GM12878 (cell line): ENCODE measurements at regions not wholly inside any gene's neighbourhood (a gene's known extent, or its start where the extent isn't known, plus 50 kb on each side); places are given as distances from the start of the nearest gene placed in this dataset.

ENCODE experiments used
- ATAC-seq: fragments of 200-7000 bp; cut with Tn5 transposase; 3 replicates; pipeline ENCODE4 v1.9.1; 2020; ENCODE audit warnings: mild to moderate bottlenecking, moderate library complexity
- BruUV-seq: library from RNA; stranded (reverse); fragments of 400-500 nt; replicated peaks from 2 replicates; lab custom pipeline; 2021; lab: Mats Ljungman, UMichigan
- CTCF ChIA-PET: fragments of 300-600 bp; sonication (Branson Sonifier 250); formaldehyde crosslinking; extraction: SDS; loops from one replicate; lab custom pipeline; 2021; ENCODE audit warnings: inconsistent platforms; lab: Yijun Ruan, JAX
- POLR2A ChIA-PET: fragments of 350-600 bp; formaldehyde crosslinking; extraction: SDS; loops from one replicate; lab custom pipeline; 2021; ENCODE audit warnings: inconsistent platforms; lab: Charles Lee
- RAD21 ChIA-PET: fragments of 300-600 bp; sonication (Branson Sonifier 250); formaldehyde crosslinking; loops from one replicate; lab custom pipeline; 2023; ENCODE audit warnings: antibody characterized with exemption; ENCODE audit not compliant: unreplicated experiment; lab: Charles Lee
- SMC1A ChIA-PET: fragments of 300-600 bp; sonication (Branson Sonifier 250); formaldehyde crosslinking; loops from one replicate; lab custom pipeline; 2023; ENCODE audit not compliant: unreplicated experiment, uncharacterized antibody; lab: Charles Lee
- DNase-seq: peaks from one replicate; pipeline ENCODE4 v3.0.0-alpha.2; 2011; ENCODE audit warnings: low read depth, low spot score
- FAIRE-seq: peaks from 3 replicates; lab custom pipeline; 2011; peaks lifted over from hg19 to GRCh38; lab: Jason Lieb, UNC
- H2AFZ ChIP-seq: 2 replicates; pipeline ENCODE4 v1.6.0; 2011; ENCODE audit warnings: low read depth, low read length, control low read depth; ENCODE audit not compliant: control insufficient read depth
- H3K27ac ChIP-seq: 2 replicates; pipeline ENCODE4 v1.5.1; 2011; ENCODE audit warnings: control low read depth; ENCODE audit not compliant: control insufficient read depth, insufficient read depth
- H3K27me3 ChIP-seq, 2 experiments: replicated peaks in 1 of 2; 2 replicates each; pipeline versions ENCODE4 v1.6.0 to v1.6.1; 2011; ENCODE audit warnings: low read length in 1 of 2; ENCODE audit not compliant: control insufficient read depth in 2 of 2, insufficient read depth in 2 of 2
- H3K36me3 ChIP-seq, 2 experiments: 2 replicates each; pipeline ENCODE4 v1.5.1; 2011; ENCODE audit warnings: low read length in 1 of 2; ENCODE audit not compliant: control insufficient read depth in 2 of 2, insufficient read depth in 2 of 2
- H3K4me1 ChIP-seq: 2 replicates; pipeline ENCODE4 v1.6.1; 2011; ENCODE audit warnings: mild to moderate bottlenecking, low read length, moderate library complexity, mixed read lengths; ENCODE audit not compliant: control insufficient read depth, insufficient read depth
- H3K4me2 ChIP-seq: 2 replicates; pipeline ENCODE4 v1.6.0; 2011; ENCODE audit warnings: control low read depth; ENCODE audit not compliant: control insufficient read depth, insufficient read depth
- H3K4me3 ChIP-seq: fragments of 200-600 bp; sonication (generic); 2 replicates; pipeline ENCODE4 v1.5.1; 2016
- H3K79me2 ChIP-seq: 2 replicates; pipeline ENCODE4 v1.6.0; 2011; ENCODE audit warnings: low read length; ENCODE audit not compliant: control insufficient read depth, insufficient read depth
- H3K9ac ChIP-seq: 2 replicates; pipeline ENCODE4 v1.8.0; 2011; ENCODE audit warnings: low read length, control low read depth, mixed read lengths; ENCODE audit not compliant: control insufficient read depth, insufficient read depth
- H3K9me3 ChIP-seq: replicated peaks from 3 replicates; pipeline ENCODE4 v1.5.1; 2011; ENCODE audit warnings: mild to moderate bottlenecking, low read length; ENCODE audit not compliant: control insufficient read depth, insufficient read depth
- H4K20me1 ChIP-seq: 2 replicates; pipeline ENCODE4 v1.6.0; 2011; ENCODE audit not compliant: control insufficient read depth, insufficient read depth
- BHLHE40 ChIP-seq, 2 experiments: fragments of 450-650 bp in 1 of 2; IDR thresholded peaks; 2 replicates each; pipeline ENCODE4 v1.6.1; 2011 to 2017; ENCODE audit warnings: low read depth in 2 of 2, borderline replicate concordance in 1 of 2, improper control_type of control experiment in 1 of 2, low read length in 1 of 2, mild to moderate bottlenecking in 1 of 2
- CBFB ChIP-seq: IDR thresholded peaks from 2 replicates; pipeline ENCODE4 v1.6.1; 2016; ENCODE audit warnings: antibody characterized with exemption, low read depth
- CTCF ChIP-seq, 3 experiments: IDR thresholded peaks in 2 of 3; conservative IDR thresholded peaks in 1 of 3; 2 replicates each; pipeline ENCODE4 v1.5.1; 2011; ENCODE audit warnings: low read depth in 3 of 3, low read length in 3 of 3, mild to moderate bottlenecking in 3 of 3, control low read depth in 2 of 3, moderate library complexity in 2 of 3, inconsistent platforms in 1 of 3, mixed read lengths in 1 of 3; ENCODE audit not compliant: control insufficient read depth in 2 of 3, insufficient read depth in 1 of 3; ENCODE audit errors: extremely low read depth in 1 of 3
- EP300 ChIP-seq, 2 experiments: fragments of 150-350 bp in 1 of 2; IDR thresholded peaks; 2 replicates each; pipeline ENCODE4 v1.6.1; 2011 to 2012; ENCODE audit warnings: low read depth in 2 of 2, low read length in 2 of 2, borderline replicate concordance in 1 of 2, improper control_type of control experiment in 1 of 2, inconsistent platforms in 1 of 2; ENCODE audit not compliant: control insufficient read depth in 1 of 2
- ETV6 ChIP-seq, 2 experiments: fragments of 450-650 bp in 1 of 2; IDR thresholded peaks in 1 of 2; conservative IDR thresholded peaks in 1 of 2; 2 replicates each; pipeline ENCODE4 v1.6.1; 2014; ENCODE audit warnings: antibody characterized with exemption in 1 of 2, borderline replicate concordance in 1 of 2, low read depth in 1 of 2, mild to moderate bottlenecking in 1 of 2, moderate library complexity in 1 of 2
- NR2C2 ChIP-seq: IDR thresholded peaks from 2 replicates; pipeline ENCODE4 v1.6.1; 2011; ENCODE audit warnings: borderline replicate concordance, low read depth; ENCODE audit not compliant: control insufficient read depth, insufficient read length
- RCOR1 ChIP-seq: conservative IDR thresholded peaks from 2 replicates; pipeline ENCODE4 v1.6.1; 2012; ENCODE audit warnings: low read depth, low read length, improper control_type of control experiment
- USF2 ChIP-seq: IDR thresholded peaks from 2 replicates; pipeline ENCODE4 v1.6.1; 2011; ENCODE audit warnings: low read depth, low read length, improper control_type of control experiment, borderline replicate concordance
- ZBED1 ChIP-seq: IDR thresholded peaks from 2 replicates; pipeline ENCODE4 v1.6.1; 2016; ENCODE audit warnings: borderline replicate concordance
- ZSCAN29 ChIP-seq: fragments of 450-650 bp; IDR thresholded peaks from 2 replicates; pipeline ENCODE4 v1.6.1; 2017; ENCODE audit warnings: mild to moderate bottlenecking, moderate library complexity
- WGBS: methylation state at CpG from one replicate; pipeline ENCODE4 v1.1.6; 2016; ENCODE audit warnings: low lambda C conversion rate; ENCODE audit not compliant: insufficient replicate concordance, insufficient coverage; ENCODE audit errors: missing lambda C conversion rate; 5-methylcytosine and 5-hydroxymethylcytosine counted together
- in situ Hi-C: fragments of 300-500 bp; cut with MboI; formaldehyde crosslinking; loops from 9 replicates; pipeline ENCODE4 v1.14.3; 2018; ENCODE audit warnings: mixed read lengths
- intact Hi-C: fragments of 100-400 bp; cut with micrococcal nuclease; formaldehyde crosslinking; loops from one replicate; pipeline ENCODE4 v1.14.2; 2022; ENCODE audit not compliant: unreplicated experiment

- TF ChIP-seq CTCF (IDR thresholded peaks at IDR 0.05 in 2 of 3, conservative IDR thresholded peaks at IDR 0.05 in 1 of 3; ENCODE audit: control insufficient read depth in 2 of 3, extremely low read depth in 1 of 3, insufficient read depth in 1 of 3, low read depth in 3 of 3, low read length in 3 of 3) (no peak), ZSCAN29 (no peak), ZBED1 (no peak), USF2 (no peak), EP300 (IDR thresholded peaks at IDR 0.05; ENCODE audit: borderline replicate concordance in 1 of 2, control insufficient read depth in 1 of 2, low read depth in 2 of 2, low read length in 2 of 2) (no peak)
Observed at GRCh38 chr13:70408865-70409264, 300.6 kb upstream of the KLHL1 start (continued).

DNA sequence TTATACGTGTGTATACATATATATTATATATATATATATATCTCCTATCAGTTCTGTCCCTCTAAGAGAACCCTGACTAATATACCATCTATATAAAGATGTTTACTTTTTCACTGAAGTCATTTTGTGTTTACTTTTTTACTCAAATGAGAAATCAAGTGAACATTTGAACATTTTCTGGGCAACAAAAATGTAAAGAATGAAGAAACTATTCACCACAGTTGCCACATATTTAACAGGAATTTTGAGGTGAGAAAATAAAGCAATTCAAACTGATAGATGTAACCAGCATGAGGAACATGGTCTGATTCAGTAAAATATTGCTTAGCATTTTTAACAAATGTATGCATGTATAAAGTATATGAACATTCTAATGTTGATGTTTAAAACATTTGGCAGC is 299.2 kb upstream of the KLHL1 start:
- CTCF ChIA-PET = no interaction called here
- FAIRE-seq = no peak

More for the DNA sequence above, 299.2 kb upstream of the KLHL1 start:
- RAD21 ChIA-PET = no interaction called here
- no peak overlapping the region for H3K27ac ChIP-seq
- H3K36me3 ChIP-seq = no peaks in the 10 kb centered on the region
- intact Hi-C loops = no loop called here
- ATAC-seq = no peak
- no peaks in the 10 kb centered on the region for H4K20me1 ChIP-seq
- no peaks in the 10 kb centered on the region for H3K9me3 ChIP-seq
- TF ChIP-seq CBFB (no peak), BHLHE40 (IDR thresholded peaks at IDR 0.05; ENCODE audit: borderline replicate concordance in 1 of 2, low read depth in 2 of 2, low read length in 1 of 2) (no peak), RCOR1 (no peak), NR2C2 (no peak), ETV6 (conservative IDR thresholded peaks at IDR 0.05 in 1 of 2, IDR thresholded peaks at IDR 0.05 in 1 of 2; ENCODE audit: borderline replicate concordance in 1 of 2, low read depth in 1 of 2) (no peak)
- TF ChIP-seq, all 136 proteins: peak for 0
- Histone ChIP-seq H3K79me2 (no peaks in the 10 kb centered on the region), H3K27me3 (no peaks in the 10 kb centered on the region), H2AFZ (no peak overlapping the region), H3K9ac (no peak overlapping the region), H3K4me1 (no peaks in the 10 kb centered on the region), H3K4me3 (no peak overlapping the region), H3K4me2 (no peak overlapping the region)
- POLR2A ChIA-PET = no interaction called here
- in situ Hi-C loops = no loop called here
- SMC1A ChIA-PET = no interaction called here
- 25% methylated on average over 1 of the region's 1 CpG for WGBS
- no TSS peak for BruUV-seq
- no peak for DNase-seq
